Heart left ventricle (tissue), 16 donors: ENCODE measurements at regions not wholly inside any gene's neighbourhood (a gene's known extent, or its start where the extent isn't known, plus 50 kb on each side); places are given as distances from the start of the nearest gene placed in this dataset.

Source experiments
- ATAC-seq, 4 donors: fragments of 200-7000 bp; cut with Tn5 transposase; one replicate each; pipeline ENCODE4 v1.9.1; 2020 to 2022; ENCODE audit warnings: moderate library complexity in 4 of 4, mild to moderate bottlenecking in 3 of 4, moderate number of reproducible peaks in 1 of 4
- DNase-seq, 5 donors: peaks; one replicate each; pipeline ENCODE4 v3.0.0-alpha.2; 2020
- H3K27ac ChIP-seq, 12 donors: fragments of 200-600 bp; sonication (generic) in 4 of 12; one replicate each; pipeline versions ENCODE4 v1.5.0 to v1.8.0; 2016 to 2022; ENCODE audit warnings: mild to moderate bottlenecking in 2 of 12
- H3K27me3 ChIP-seq, 9 donors: fragments of 200-600 bp; sonication (generic) in 2 of 9; one replicate each; pipeline versions ENCODE4 v1.5.1 to v1.8.0; 2016 to 2022; ENCODE audit warnings: mild to moderate bottlenecking in 3 of 9
- H3K36me3 ChIP-seq, 9 donors: fragments of 200-600 bp; sonication (generic) in 2 of 9; one replicate each; pipeline versions ENCODE4 v1.5.0 to v1.8.0; 2018 to 2022; ENCODE audit warnings: mild to moderate bottlenecking in 2 of 9
- H3K4me1 ChIP-seq, 12 donors: fragments of 200-600 bp; sonication (generic) in 4 of 12; one replicate each; pipeline versions ENCODE4 v1.5.0 to v1.8.0; 2016 to 2022; ENCODE audit warnings: mild to moderate bottlenecking in 3 of 12
- H3K4me3 ChIP-seq, 12 donors: fragments of 200-600 bp; sonication (generic) in 4 of 12; one replicate each; pipeline versions ENCODE4 v1.5.0 to v1.8.0; 2017 to 2022; ENCODE audit warnings: mild to moderate bottlenecking in 9 of 12, moderate library complexity in 4 of 12
- H3K9me3 ChIP-seq, 12 donors: fragments of 200-600 bp; sonication (generic) in 4 of 12; one replicate each; pipeline versions ENCODE4 v1.5.0 to v1.8.0; 2016 to 2022; ENCODE audit warnings: mild to moderate bottlenecking in 1 of 12
- CTCF ChIP-seq, 12 donors: fragments of 200-600 bp; sonication (generic) in 4 of 12; IDR thresholded peaks; one replicate each; pipeline versions ENCODE4 v1.5.0 to v1.8.0; 2018 to 2022; ENCODE audit warnings: antibody characterized with exemption in 12 of 12, mild to moderate bottlenecking in 5 of 12
- POLR2A ChIP-seq, 2 donors: fragments of 450-650 bp; IDR thresholded peaks; one replicate each; pipeline ENCODE4 v1.6.1; 2017; ENCODE audit warnings: antibody characterized with exemption in 2 of 2, mild to moderate bottlenecking in 2 of 2, moderate library complexity in 2 of 2
- WGBS, 4 donors: extraction: QIAGEN DNeasy Blood & Tissue Kit in 2 of 4; methylation state at CpG; one replicate each; pipeline versions ENCODE4 v1.1.5 to v1.1.7; 2013 to 2018; 5-methylcytosine and 5-hydroxymethylcytosine counted together
- intact Hi-C, 10 donors: fragments of 100-400 bp; cut with DNase I; formaldehyde crosslinking; loops; one replicate each; pipeline versions ENCODE4 v1.11.1 to v1.14.2; 2022
- donor health status: ischemic (EF 13 %, LVEDD 7.1; RV severe dilation, severe dysfunction).
- donor health status: healthy with polysubstance abuse.
- donor health status: DM: no; HTN: yes; CAD: no.
- donor health status: DM: no; HTN: no; CAD: no.
- donor health status: ischemic (EF 25% LVEDD 6.9; RV normal size, moderate dysfunction).
- donor health status: ischemic (EF 25% LVEDD 5.7; RV mildly dilated, moderate dysfunction).
- donor health status: healthy.
- donor health status: DM: yes; HTN: yes; CAD: no.
- donor health status: ischemic (EF 35%, LVEDD 5.7; RV mildly dilated, moderate dysfunction).
- donor health status: nonischemic (EF 11% LVEDD 7.7; RV severe dilation, severe dysfunction).
- donor health status: DM: yes; HTN: yes; CAD: no.
- donor health status: PGD.
- donor health status: ischemic (EF 29% LVEDD 5.4; RV normal size, mild dysfunction).
- donor health status: nonischemic (EF 23%, LVEDD 6.1; RV moderate dilation, normal function).

DNA sequence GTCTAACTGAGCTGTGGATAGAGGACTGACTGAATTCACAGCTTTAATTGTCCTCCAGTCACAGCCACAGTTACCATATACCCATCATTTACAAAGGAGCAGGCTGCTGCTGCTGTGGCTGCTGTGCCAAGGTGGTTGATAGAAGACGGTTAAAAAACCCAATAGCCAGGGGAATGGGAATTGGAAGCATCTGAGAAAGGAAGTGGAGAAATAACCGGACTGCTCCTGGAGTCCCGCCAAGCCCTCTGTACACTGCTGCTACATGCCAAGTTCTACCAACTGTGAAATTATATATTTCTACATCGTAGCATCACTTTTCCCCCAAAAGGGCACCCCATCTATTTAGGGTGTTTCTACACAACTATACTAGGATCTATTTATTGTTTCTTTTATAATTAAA, 279.7 kb upstream of the ARX start:
- no peak for DNase-seq
- no peak for ATAC-seq
- Histone ChIP-seq H3K4me1 (no peaks in the 10 kb centered on the region), H3K9me3 (no peaks in the 10 kb centered on the region), H3K4me3 (no peak overlapping the region), H3K27ac (no peak overlapping the region), H3K36me3 (no peaks in the 10 kb centered on the region), H3K27me3 (peaks cover 0 to 6% (median 0%) of the 10 kb centered on the region in 9 donors)
- 52 to 69% (median 62%) methylated on average over 4 of the region's 4 CpGs for WGBS, 4 donors
- TF ChIP-seq CTCF (IDR thresholded peaks at IDR 0.05) (no peak), POLR2A (IDR thresholded peaks at IDR 0.05) (no peak)
- intact Hi-C loops: no loop called here

- 49 to 75% (median 61%) methylated on average over 1 of the region's 1 CpG for WGBS, 4 donors
Measured at GRCh38 chrX:25290132-25290531, 274.4 kb upstream of the ARX start.

DNA sequence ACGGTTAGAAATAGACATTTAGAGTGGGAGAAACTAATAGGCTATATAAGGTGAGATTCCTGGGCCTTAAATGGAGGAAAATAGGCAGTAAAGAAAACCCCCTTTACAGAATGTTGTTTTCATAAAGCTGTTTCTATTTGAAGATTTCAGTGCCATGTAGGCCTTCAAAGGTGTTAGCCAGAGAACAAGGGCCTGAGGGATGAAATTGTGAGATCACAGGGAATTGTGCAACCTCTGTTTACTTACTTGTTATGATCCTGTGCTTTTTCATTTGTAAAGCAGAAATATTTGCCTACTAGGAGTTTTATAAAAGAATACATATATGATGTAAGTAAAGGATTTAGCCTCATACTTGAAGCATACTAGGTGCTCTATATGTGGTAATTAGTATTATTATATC, 272.9 kb upstream of the ARX start:
- no peak for ATAC-seq
- 48 to 81% (median 64%) methylated on average over 1 of the region's 1 CpG for WGBS, 4 donors
- H3K9me3 ChIP-seq: no peaks in the 10 kb centered on the region
- intact Hi-C loops: no loop called here
- DNase-seq: no peak
- TF ChIP-seq POLR2A (IDR thresholded peaks at IDR 0.05): no peak
- TF ChIP-seq CTCF (IDR thresholded peaks at IDR 0.05): no peak
- H3K4me3 ChIP-seq: no peak overlapping the region
- H3K4me1 ChIP-seq: no peaks in the 10 kb centered on the region
- H3K27me3 ChIP-seq: peaks cover 0 to 5% (median 0%) of the 10 kb centered on the region in 9 donors
- H3K36me3 ChIP-seq: no peaks in the 10 kb centered on the region
- H3K27ac ChIP-seq: no peak overlapping the region

More at GRCh38 chrX:25290132-25290531, 274.4 kb upstream of the ARX start:
- Histone ChIP-seq H3K4me3 (no peak overlapping the region), H3K27me3 (peaks cover 0 to 6% (median 0%) of the 10 kb centered on the region in 9 donors), H3K4me1 (no peaks in the 10 kb centered on the region), H3K27ac (no peak overlapping the region), H3K36me3 (no peaks in the 10 kb centered on the region), H3K9me3 (no peaks in the 10 kb centered on the region)
- intact Hi-C loops: no loop called here
- ATAC-seq: no peak
- no peak for DNase-seq
- TF ChIP-seq CTCF (IDR thresholded peaks at IDR 0.05) (no peak), POLR2A (IDR thresholded peaks at IDR 0.05) (no peak)

DNA sequence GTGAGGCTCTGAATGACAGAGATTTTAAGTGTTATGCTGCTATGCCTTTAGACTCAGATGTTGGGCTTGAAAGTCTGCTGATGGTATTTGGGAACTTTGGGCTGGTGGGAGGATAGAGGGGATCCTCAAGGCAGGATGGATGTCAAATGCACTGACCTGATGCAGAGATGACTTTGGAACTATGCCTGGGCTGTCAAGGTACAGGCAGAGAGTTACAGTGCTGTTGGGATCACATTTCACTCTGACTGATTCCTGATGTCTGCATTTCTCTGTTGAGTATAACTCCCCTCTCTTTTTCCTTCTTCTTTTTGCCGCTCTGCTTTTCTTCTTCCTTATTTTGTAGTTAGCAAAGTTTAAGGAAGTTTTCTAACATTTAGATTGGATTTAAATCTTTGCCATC, 271.8 kb upstream of the ARX start:
- intact Hi-C loops: no loop called here
- no peak overlapping the region for H3K4me3 ChIP-seq
- H3K9me3 ChIP-seq: no peaks in the 10 kb centered on the region
- ATAC-seq (no peak), DNase-seq (no peak)
- no peaks in the 10 kb centered on the region for H3K4me1 ChIP-seq
- no peaks in the 10 kb centered on the region for H3K36me3 ChIP-seq
- no peak overlapping the region for H3K27ac ChIP-seq
- TF ChIP-seq CTCF (IDR thresholded peaks at IDR 0.05): no peak
- no peak for TF ChIP-seq POLR2A (IDR thresholded peaks at IDR 0.05)
- no peaks in the 10 kb centered on the region for H3K27me3 ChIP-seq
- WGBS, 4 donors: 54 to 76% (median 70%) methylated on average over 1 of the region's 1 CpG
